Muscle layer of colon (tissue), 2 donors: ENCODE measurements at regions not wholly inside any gene's neighbourhood (a gene's known extent, or its start where the extent isn't known, plus 50 kb on each side); places are given as distances from the start of the nearest gene placed in this dataset.
"Not testable (repeated sequence)": the region's sequence is repeated elsewhere in the genome, so short reads cannot be mapped to it uniquely, and the experiment has no call there.

Experiments used
- H3K27ac ChIP-seq: one replicate; pipeline ENCODE4 v1.7.0; 2013; ENCODE audit warnings: low read depth, mild to moderate bottlenecking, low read length, moderate library complexity
- H3K27me3 ChIP-seq, 2 donors: one replicate each; pipeline ENCODE4 v1.7.0; 2013; ENCODE audit warnings: low read length in 2 of 2, mild to moderate bottlenecking in 2 of 2; ENCODE audit not compliant: insufficient read depth in 2 of 2, control insufficient read depth in 1 of 2
- H3K36me3 ChIP-seq: one replicate; pipeline ENCODE4 v1.7.0; 2013; ENCODE audit warnings: mild to moderate bottlenecking, low read length; ENCODE audit not compliant: insufficient read depth
- H3K4me1 ChIP-seq: one replicate; pipeline ENCODE4 v1.7.0; 2013; ENCODE audit warnings: mild to moderate bottlenecking, low read length; ENCODE audit not compliant: insufficient read depth
- H3K4me3 ChIP-seq, 2 donors: one replicate each; pipeline ENCODE4 v1.7.0; 2013; ENCODE audit warnings: low read length in 2 of 2, low read depth in 1 of 2, mild to moderate bottlenecking in 1 of 2, moderate library complexity in 1 of 2
- H3K9ac ChIP-seq: one replicate; pipeline ENCODE4 v1.7.0; 2013; ENCODE audit warnings: low read length
- H3K9me3 ChIP-seq: one replicate; pipeline ENCODE4 v1.7.0; 2013; ENCODE audit warnings: mild to moderate bottlenecking, low read length
- donor health status: abdominal sarcoma.
- donor health status: Adenocarcinoma of cecum.

DNA sequence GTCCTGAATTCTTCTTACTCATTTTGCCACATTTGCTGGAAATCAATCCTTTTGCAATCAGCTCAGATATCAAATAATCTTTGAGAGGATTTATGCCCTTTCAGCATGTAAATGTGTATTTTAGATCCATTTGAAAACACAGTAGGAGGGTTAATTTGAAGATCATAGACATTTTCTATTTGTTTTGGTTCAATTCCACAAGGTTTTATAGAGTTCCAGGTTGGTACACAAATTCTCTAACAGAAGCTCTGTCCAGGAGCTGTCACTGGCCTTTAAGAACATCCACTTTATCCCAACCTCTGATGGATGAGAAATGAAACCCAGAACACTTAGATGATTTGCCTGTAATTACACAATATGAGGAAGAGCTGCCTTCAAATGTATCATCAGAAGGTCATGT lies 157.3 kb upstream of the CHAC2 start:
- Histone ChIP-seq H3K27ac (no peak overlapping the region), H3K4me3 (no peak overlapping the region), H3K9ac (no peak overlapping the region), H3K9me3 (no peaks in the 10 kb centered on the region), H3K4me1 (no peaks in the 10 kb centered on the region), H3K27me3 (no peaks in the 10 kb centered on the region), H3K36me3 (no peaks in the 10 kb centered on the region)

- Histone ChIP-seq H3K9ac (no peak overlapping the region), H3K27ac (no peak overlapping the region), H3K36me3 (no peaks in the 10 kb centered on the region), H3K27me3 (no peaks in the 10 kb centered on the region), H3K4me3 (no peak overlapping the region), H3K9me3 (no peaks in the 10 kb centered on the region), H3K4me1 (no peaks in the 10 kb centered on the region)
These were observed 158.1 kb upstream of the CHAC2 start for GRCh38 chr2:53609551-53609950.

GRCh38 chr2:53608293-53608692 lies 159.3 kb upstream of the CHAC2 start:
- H3K27ac ChIP-seq = no peak overlapping the region
- no peaks in the 10 kb centered on the region for H3K4me1 ChIP-seq
- H3K27me3 ChIP-seq = no peaks in the 10 kb centered on the region
- no peak overlapping the region for H3K9ac ChIP-seq
- H3K9me3 ChIP-seq = no peaks in the 10 kb centered on the region
- no peaks in the 10 kb centered on the region for H3K36me3 ChIP-seq
- no peak overlapping the region for H3K4me3 ChIP-seq

DNA sequence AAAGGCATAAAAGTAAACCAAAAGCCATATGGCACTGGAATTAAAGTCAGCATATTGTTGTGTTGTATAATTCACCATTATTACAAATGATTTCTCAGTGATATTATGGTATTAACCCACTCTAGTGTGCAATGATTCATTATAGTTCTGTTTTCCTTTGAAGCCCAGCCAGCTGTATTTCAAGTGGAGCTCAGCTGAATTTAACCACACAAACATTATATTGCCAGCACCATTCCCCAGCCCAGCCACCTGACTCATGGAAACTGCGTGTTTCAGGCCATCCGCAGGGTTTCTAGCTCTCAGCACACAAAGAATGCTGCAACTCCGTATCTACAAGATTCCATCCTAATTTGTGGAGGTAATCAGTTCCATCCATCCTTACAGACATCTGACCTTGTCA lies 166.8 kb upstream of the CHAC2 start:
- Histone ChIP-seq H3K4me1 (peaks cover 10% of the 10 kb centered on the region), H3K27ac (no peak overlapping the region), H3K27me3 (no peaks in the 10 kb centered on the region), H3K9me3 (no peaks in the 10 kb centered on the region), H3K9ac (no peak overlapping the region), H3K36me3 (no peaks in the 10 kb centered on the region), H3K4me3 (no peak overlapping the region)

- not testable (repeated sequence) for H3K9me3 ChIP-seq, H3K4me3 ChIP-seq, H3K27ac ChIP-seq, H3K9ac ChIP-seq, H3K4me1 ChIP-seq, H3K27me3 ChIP-seq, H3K36me3 ChIP-seq
These were observed 180.6 kb upstream of the CHAC2 start for GRCh38 chr2:53586733-53587612.

DNA sequence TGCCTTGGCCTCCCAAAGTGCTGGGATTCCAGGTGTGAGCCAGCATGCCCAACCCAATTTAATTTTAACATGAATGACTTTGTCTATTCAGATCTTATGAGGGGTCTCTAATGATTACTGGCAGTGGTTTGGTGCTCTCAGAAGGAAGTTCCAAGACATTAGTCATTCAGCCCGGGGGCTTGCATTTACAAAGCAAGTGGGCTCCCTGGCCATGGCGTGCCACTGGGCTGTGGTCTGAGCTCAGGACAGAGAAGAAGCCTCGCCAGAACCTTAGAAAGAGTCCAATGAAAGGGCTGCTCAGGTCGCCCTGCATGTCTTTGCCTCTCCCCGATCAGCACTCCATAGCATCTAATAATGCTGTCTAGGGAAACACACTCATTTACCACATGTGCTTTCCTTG lies 182.6 kb upstream of the CHAC2 start:
- no peak overlapping the region for H3K27ac ChIP-seq
- no peak overlapping the region for H3K9ac ChIP-seq
- H3K27me3 ChIP-seq = no peaks in the 10 kb centered on the region
- no peaks in the 10 kb centered on the region for H3K36me3 ChIP-seq
- H3K4me3 ChIP-seq = no peak overlapping the region
- no peaks in the 10 kb centered on the region for H3K4me1 ChIP-seq
- H3K9me3 ChIP-seq = no peaks in the 10 kb centered on the region

DNA sequence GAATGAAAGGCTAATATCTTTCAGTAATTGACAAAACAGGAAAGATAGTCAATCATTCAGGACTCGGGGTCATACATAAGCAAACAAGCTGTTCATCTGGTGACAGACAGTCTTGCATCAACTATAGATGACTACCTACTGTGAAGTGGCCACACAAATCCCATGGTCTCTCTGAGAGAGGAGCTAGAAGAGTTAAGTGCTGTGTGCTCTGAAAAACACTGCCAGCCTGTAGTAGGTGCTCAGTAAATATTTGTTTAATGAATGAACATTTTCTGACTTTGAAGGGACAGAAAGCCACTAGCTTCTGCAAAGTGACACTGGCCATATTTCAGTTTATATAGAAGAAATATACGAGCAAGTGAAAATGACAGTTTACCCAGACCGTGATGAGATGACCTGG lies 184.0 kb upstream of the CHAC2 start:
- no peaks in the 10 kb centered on the region for H3K27me3 ChIP-seq
- no peak overlapping the region for H3K27ac ChIP-seq
- no peaks in the 10 kb centered on the region for H3K36me3 ChIP-seq
- H3K4me1 ChIP-seq = no peaks in the 10 kb centered on the region
- H3K9ac ChIP-seq = no peak overlapping the region
- no peaks in the 10 kb centered on the region for H3K9me3 ChIP-seq
- no peak overlapping the region for H3K4me3 ChIP-seq

DNA sequence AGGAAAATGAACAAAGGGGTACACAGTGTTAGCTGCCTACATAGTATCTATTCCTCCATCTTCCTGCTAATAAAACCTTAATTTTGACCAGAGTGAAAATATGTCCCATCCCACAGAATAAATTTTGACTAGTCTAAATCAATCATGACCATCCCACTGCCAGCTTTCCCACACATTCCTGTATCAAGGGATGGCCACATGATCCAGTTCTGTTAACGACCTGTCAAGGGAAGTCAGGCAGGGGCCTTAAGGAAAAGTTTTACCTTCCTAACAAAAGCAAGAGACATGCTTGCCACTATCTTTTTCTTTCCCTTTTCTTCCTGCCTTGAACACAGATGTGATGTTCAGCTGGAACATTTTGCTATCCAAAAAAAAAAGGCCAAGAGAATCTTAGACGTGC lies 185.0 kb upstream of the CHAC2 start:
- Histone ChIP-seq H3K27ac (no peak overlapping the region), H3K4me1 (no peaks in the 10 kb centered on the region), H3K27me3 (no peaks in the 10 kb centered on the region), H3K9me3 (no peaks in the 10 kb centered on the region), H3K36me3 (no peaks in the 10 kb centered on the region), H3K4me3 (no peak overlapping the region), H3K9ac (no peak overlapping the region)

DNA sequence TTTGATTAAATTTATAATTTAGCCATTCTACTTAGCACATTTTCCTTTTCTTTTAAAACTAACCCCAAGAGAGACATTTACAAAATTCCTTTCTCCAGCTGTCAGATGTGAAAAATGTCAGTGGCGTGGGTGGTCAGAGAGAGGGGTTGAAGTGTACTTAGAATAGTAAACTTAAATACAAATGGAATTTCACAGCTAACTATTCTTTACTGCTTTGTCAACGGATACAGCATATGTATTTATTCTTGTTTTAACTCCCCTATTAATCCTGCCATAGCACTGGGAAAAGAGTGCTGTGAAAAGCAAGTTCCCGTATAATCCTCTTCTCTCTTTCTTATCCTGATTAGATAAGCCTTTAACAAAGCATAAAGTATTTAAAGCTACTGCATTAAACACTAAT lies 191.4 kb upstream of the CHAC2 start:
- H3K4me1 ChIP-seq = no peaks in the 10 kb centered on the region
- H3K27me3 ChIP-seq = no peaks in the 10 kb centered on the region
- H3K9ac ChIP-seq = no peak overlapping the region
- no peak overlapping the region for H3K4me3 ChIP-seq
- H3K9me3 ChIP-seq = no peaks in the 10 kb centered on the region
- no peaks in the 10 kb centered on the region for H3K36me3 ChIP-seq
- H3K27ac ChIP-seq = no peak overlapping the region

DNA sequence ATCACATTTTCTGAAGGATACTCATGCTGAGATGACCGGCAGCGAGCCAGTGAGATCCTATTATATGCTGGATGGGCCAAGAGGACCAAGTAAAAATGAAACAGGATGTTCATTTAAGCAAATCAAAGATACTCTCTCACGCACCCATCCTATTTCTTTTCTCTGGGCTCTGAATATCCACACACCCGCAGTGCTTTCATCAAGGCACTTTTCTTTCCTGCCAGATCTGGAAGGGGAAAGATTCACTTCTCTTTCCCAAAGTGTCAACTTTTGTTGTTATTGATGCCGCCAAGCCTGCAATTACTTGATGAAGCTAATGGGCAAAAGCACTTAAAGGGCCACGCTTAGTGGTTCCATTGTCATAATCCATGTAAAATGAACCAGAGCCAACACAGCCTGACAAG lies 191.9 kb upstream of the CHAC2 start:
- no peaks in the 10 kb centered on the region for H3K27me3 ChIP-seq
- H3K36me3 ChIP-seq = no peaks in the 10 kb centered on the region
- no peak overlapping the region for H3K4me3 ChIP-seq
- no peak overlapping the region for H3K9ac ChIP-seq
- H3K27ac ChIP-seq = no peak overlapping the region
- H3K4me1 ChIP-seq = no peaks in the 10 kb centered on the region
- H3K9me3 ChIP-seq = no peaks in the 10 kb centered on the region

GRCh38 chr2:53572696-53573095 lies 194.9 kb upstream of the CHAC2 start:
- Histone ChIP-seq H3K4me1 (no peaks in the 10 kb centered on the region), H3K27me3 (no peaks in the 10 kb centered on the region), H3K36me3 (no peaks in the 10 kb centered on the region), H3K4me3 (no peak overlapping the region), H3K9me3 (no peaks in the 10 kb centered on the region), H3K27ac (no peak overlapping the region), H3K9ac (no peak overlapping the region)
